ENCODE measurements at regions not wholly inside any gene's neighbourhood (a gene's known extent, or its start where the extent isn't known, plus 50 kb on each side); places are given as distances from the start of the nearest gene placed in this dataset.

DNA sequence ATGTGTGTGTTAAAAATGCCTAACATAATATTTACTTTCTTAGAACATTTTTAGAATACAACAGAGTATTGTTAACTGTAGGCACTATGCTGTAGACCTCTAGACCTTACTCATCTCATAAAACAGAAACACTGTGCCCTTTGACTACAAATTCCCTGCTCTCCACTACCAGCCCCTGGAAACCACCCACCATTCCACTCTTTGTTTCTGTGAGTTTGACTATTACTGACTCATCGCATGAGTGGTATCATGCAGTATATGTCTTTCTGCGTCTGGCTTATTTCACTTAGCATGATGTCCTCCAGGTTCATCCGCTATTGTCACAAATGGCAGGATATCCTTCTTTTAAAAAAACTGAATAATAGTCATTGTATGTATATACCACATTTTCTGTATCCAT lies 216.7 kb upstream of the CFAP20DC start:
- TF ChIP-seq CTCF (IDR thresholded peaks at IDR 0.05) (no peak), POLR2A (IDR thresholded peaks at IDR 0.05) (no peak)
